ENCODE measurements at regions not wholly inside any gene's neighbourhood (a gene's known extent, or its start where the extent isn't known, plus 50 kb on each side); places are given as distances from the start of the nearest gene placed in this dataset.

GRCh38 chr2:156901373-156902031 is 356.0 kb upstream of the GALNT5 start:
- Histone ChIP-seq H3K27ac (ENCODE audit: insufficient read depth, low read length) (no peak overlapping the region), H3K9me3 (ENCODE audit: control insufficient read depth, insufficient read depth, low read depth, low read length) (no peaks in the 10 kb centered on the region), H3K79me2 (ENCODE audit: control insufficient read depth, insufficient read depth, low read length) (no peaks in the 10 kb centered on the region), H3K4me3 (replicated peaks in 1 of 4; ENCODE audit: control extremely low read depth in 1 of 4, insufficient read depth in 1 of 4, low read depth in 3 of 4, low read length in 4 of 4) (no peak overlapping the region), H3K36me3 (ENCODE audit: control insufficient read depth, insufficient read depth, low read length) (no peaks in the 10 kb centered on the region), H3K4me1 (ENCODE audit: control insufficient read depth, extremely low read depth, insufficient read depth, low read length) (no peaks in the 10 kb centered on the region), H2AFZ (ENCODE audit: low read length) (no peak overlapping the region), H4K20me1 (ENCODE audit: control insufficient read depth, extremely low read depth, insufficient read depth, low read length) (no peaks in the 10 kb centered on the region), H3K4me2 (ENCODE audit: extremely low read depth, insufficient read depth, low read length) (no peak overlapping the region), H3K27me3 (ENCODE audit: control insufficient read depth, insufficient read depth, low read length) (no peaks in the 10 kb centered on the region), H3K9ac (ENCODE audit: insufficient read depth, low read length) (no peak overlapping the region)
- DNase-seq (ENCODE audit: low read depth in 2 of 2) = peak; percentile 24 to 61
- no peak for TF ChIP-seq EZH2 (IDR thresholded peaks at IDR 0.05; ENCODE audit: low read length, missing control alignments)
- TF ChIP-seq, protein P1, sequence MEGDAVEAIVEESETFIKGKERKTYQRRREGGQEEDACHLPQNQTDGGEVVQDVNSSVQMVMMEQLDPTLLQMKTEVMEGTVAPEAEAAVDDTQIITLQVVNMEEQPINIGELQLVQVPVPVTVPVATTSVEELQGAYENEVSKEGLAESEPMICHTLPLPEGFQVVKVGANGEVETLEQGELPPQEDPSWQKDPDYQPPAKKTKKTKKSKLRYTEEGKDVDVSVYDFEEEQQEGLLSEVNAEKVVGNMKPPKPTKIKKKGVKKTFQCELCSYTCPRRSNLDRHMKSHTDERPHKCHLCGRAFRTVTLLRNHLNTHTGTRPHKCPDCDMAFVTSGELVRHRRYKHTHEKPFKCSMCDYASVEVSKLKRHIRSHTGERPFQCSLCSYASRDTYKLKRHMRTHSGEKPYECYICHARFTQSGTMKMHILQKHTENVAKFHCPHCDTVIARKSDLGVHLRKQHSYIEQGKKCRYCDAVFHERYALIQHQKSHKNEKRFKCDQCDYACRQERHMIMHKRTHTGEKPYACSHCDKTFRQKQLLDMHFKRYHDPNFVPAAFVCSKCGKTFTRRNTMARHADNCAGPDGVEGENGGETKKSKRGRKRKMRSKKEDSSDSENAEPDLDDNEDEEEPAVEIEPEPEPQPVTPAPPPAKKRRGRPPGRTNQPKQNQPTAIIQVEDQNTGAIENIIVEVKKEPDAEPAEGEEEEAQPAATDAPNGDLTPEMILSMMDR (conservative IDR thresholded peaks at IDR 0.05 in 1 of 2, IDR thresholded peaks at IDR 0.05 in 1 of 2; ENCODE audit: low read depth in 1 of 2, low read length in 2 of 2) = no peak

GRCh38 chr2:156903335-156903734 is 354.2 kb upstream of the GALNT5 start:
- Histone ChIP-seq H3K79me2 (ENCODE audit: control insufficient read depth, insufficient read depth, low read length) (no peaks in the 10 kb centered on the region), H3K9me3 (ENCODE audit: control insufficient read depth, insufficient read depth, low read depth, low read length) (no peaks in the 10 kb centered on the region), H4K20me1 (ENCODE audit: control insufficient read depth, extremely low read depth, insufficient read depth, low read length) (no peaks in the 10 kb centered on the region), H3K27ac (ENCODE audit: insufficient read depth, low read length) (no peak overlapping the region), H3K4me3 (replicated peaks in 1 of 4; ENCODE audit: control extremely low read depth in 1 of 4, insufficient read depth in 1 of 4, low read depth in 3 of 4, low read length in 4 of 4) (no peak overlapping the region), H3K36me3 (ENCODE audit: control insufficient read depth, insufficient read depth, low read length) (no peaks in the 10 kb centered on the region), H3K27me3 (ENCODE audit: control insufficient read depth, insufficient read depth, low read length) (no peaks in the 10 kb centered on the region), H2AFZ (ENCODE audit: low read length) (no peak overlapping the region), H3K9ac (ENCODE audit: insufficient read depth, low read length) (no peak overlapping the region), H3K4me1 (ENCODE audit: control insufficient read depth, extremely low read depth, insufficient read depth, low read length) (no peaks in the 10 kb centered on the region), H3K4me2 (ENCODE audit: extremely low read depth, insufficient read depth, low read length) (no peak overlapping the region)
- DNase-seq (ENCODE audit: low read depth in 2 of 2) = peak in 1 of 2 donors; percentile 27
- TF ChIP-seq, protein P1 (conservative IDR thresholded peaks at IDR 0.05 in 1 of 2, IDR thresholded peaks at IDR 0.05 in 1 of 2; ENCODE audit: low read depth in 1 of 2, low read length in 2 of 2) = no peak
- no peak for TF ChIP-seq EZH2 (IDR thresholded peaks at IDR 0.05; ENCODE audit: low read length, missing control alignments)

DNA sequence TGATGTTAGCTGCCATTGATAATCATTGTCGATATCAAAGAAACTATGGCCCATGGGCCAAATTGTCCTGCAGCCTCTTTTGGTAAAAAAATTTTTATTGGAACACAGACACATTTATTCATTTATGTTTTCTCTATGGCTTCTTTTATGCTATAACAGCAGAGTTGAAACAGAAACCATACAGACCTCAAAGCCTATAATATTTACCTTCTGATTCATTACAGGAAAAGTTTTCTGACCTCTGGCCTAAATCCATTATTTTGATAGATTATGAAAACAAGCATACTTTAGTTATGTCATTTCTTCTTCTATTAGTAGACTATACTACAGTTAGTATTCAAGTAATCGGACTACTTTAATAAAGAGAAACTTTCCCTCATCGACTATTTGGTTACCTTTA is 349.7 kb upstream of the GALNT5 start:
- Histone ChIP-seq H3K27ac (ENCODE audit: insufficient read depth, low read length) (no peak overlapping the region), H3K4me3 (replicated peaks in 1 of 4; ENCODE audit: control extremely low read depth in 1 of 4, insufficient read depth in 1 of 4, low read depth in 3 of 4, low read length in 4 of 4) (no peak overlapping the region), H3K9me3 (ENCODE audit: control insufficient read depth, insufficient read depth, low read depth, low read length) (no peaks in the 10 kb centered on the region), H3K4me1 (ENCODE audit: control insufficient read depth, extremely low read depth, insufficient read depth, low read length) (no peaks in the 10 kb centered on the region), H3K9ac (ENCODE audit: insufficient read depth, low read length) (no peak overlapping the region), H3K4me2 (ENCODE audit: extremely low read depth, insufficient read depth, low read length) (no peak overlapping the region), H2AFZ (ENCODE audit: low read length) (no peak overlapping the region), H3K27me3 (ENCODE audit: control insufficient read depth, insufficient read depth, low read length) (no peaks in the 10 kb centered on the region), H3K79me2 (ENCODE audit: control insufficient read depth, insufficient read depth, low read length) (no peaks in the 10 kb centered on the region), H4K20me1 (ENCODE audit: control insufficient read depth, extremely low read depth, insufficient read depth, low read length) (no peaks in the 10 kb centered on the region), H3K36me3 (ENCODE audit: control insufficient read depth, insufficient read depth, low read length) (no peaks in the 10 kb centered on the region)
- TF ChIP-seq, protein P1 (conservative IDR thresholded peaks at IDR 0.05 in 1 of 2, IDR thresholded peaks at IDR 0.05 in 1 of 2; ENCODE audit: low read depth in 1 of 2, low read length in 2 of 2) = no peak
- TF ChIP-seq EZH2 (IDR thresholded peaks at IDR 0.05; ENCODE audit: low read length, missing control alignments) = no peak
- peak; percentile 21 to 26 for DNase-seq (ENCODE audit: low read depth in 2 of 2)

All from fibroblast of lung (primary cell).